Neural crest cell (in vitro differentiated cells): ENCODE measurements at regions not wholly inside any gene's neighbourhood (a gene's known extent, or its start where the extent isn't known, plus 50 kb on each side); places are given as distances from the start of the nearest gene placed in this dataset.
A peak's percentile ranks its signal among the peaks of the same experiment; 100 is the strongest.

ENCODE experiments used
- DNase-seq: peaks from one replicate; pipeline ENCODE4 v3.0.0; 2021; ENCODE audit warnings: low read depth, mixed read lengths, low spot score
- H3K27ac Mint-ChIP-seq: one replicate; pipeline ENCODE4 v1.8.0; 2021; ENCODE audit warnings: mild to moderate bottlenecking, mixed read lengths; ENCODE audit not compliant: unreplicated experiment
- H3K27me3 Mint-ChIP-seq: 2 replicates; pipeline ENCODE4 v1.8.0; 2021; ENCODE audit warnings: low read depth, mild to moderate bottlenecking, mixed read lengths
- H3K36me3 Mint-ChIP-seq: 2 replicates; pipeline ENCODE4 v1.8.0; 2021; ENCODE audit warnings: low read depth, mild to moderate bottlenecking, mixed read lengths
- H3K4me1 Mint-ChIP-seq: 2 replicates; pipeline ENCODE4 v1.8.0; 2021; ENCODE audit warnings: mixed read lengths
- H3K4me3 Mint-ChIP-seq: one replicate; pipeline ENCODE4 v1.8.0; 2021; ENCODE audit warnings: mild to moderate bottlenecking, mixed read lengths
- H3K9me3 Mint-ChIP-seq: 2 replicates; pipeline ENCODE4 v1.8.0; 2021; ENCODE audit warnings: mixed read lengths
- CTCF ChIP-seq: fragments of 200-600 bp; sonication (generic); conservative IDR thresholded peaks from 2 replicates; pipeline ENCODE4 v1.5.0; 2021; ENCODE audit warnings: antibody characterized with exemption, mild to moderate bottlenecking

- no peak overlapping the region for H3K27ac Mint-ChIP-seq
- peaks cover 7% of the 10 kb centered on the region for H3K4me1 Mint-ChIP-seq
- H3K36me3 Mint-ChIP-seq = no peaks in the 10 kb centered on the region
- H3K27me3 Mint-ChIP-seq = peaks cover 70% of the 10 kb centered on the region
- no peak for TF ChIP-seq CTCF
- H3K4me3 Mint-ChIP-seq = peak overlapping the region; percentile 82
- H3K9me3 Mint-ChIP-seq = no peaks in the 10 kb centered on the region
- DNase-seq = no peak
Observed at GRCh38 chr10:114766470-114766869, 55.1 kb upstream of the FHIP2A start.

GRCh38 chr10:114767101-114767985, 54.2 kb upstream of the FHIP2A start:
- no peak for TF ChIP-seq CTCF
- H3K27ac Mint-ChIP-seq = no peak overlapping the region
- no peaks in the 10 kb centered on the region for H3K9me3 Mint-ChIP-seq
- H3K4me3 Mint-ChIP-seq = peak overlapping the region; percentile 87
- no peaks in the 10 kb centered on the region for H3K36me3 Mint-ChIP-seq
- H3K27me3 Mint-ChIP-seq = peaks cover 67% of the 10 kb centered on the region
- DNase-seq = no peak
- peaks cover 7% of the 10 kb centered on the region for H3K4me1 Mint-ChIP-seq

GRCh38 chr10:114767986-114768821, 53.4 kb upstream of the FHIP2A start:
- no peak overlapping the region for H3K27ac Mint-ChIP-seq
- peaks cover 7% of the 10 kb centered on the region for H3K4me1 Mint-ChIP-seq
- TF ChIP-seq CTCF = no peak
- peaks cover 60% of the 10 kb centered on the region for H3K27me3 Mint-ChIP-seq
- no peaks in the 10 kb centered on the region for H3K36me3 Mint-ChIP-seq
- H3K4me3 Mint-ChIP-seq = peak overlapping the region; percentile 68
- H3K9me3 Mint-ChIP-seq = no peaks in the 10 kb centered on the region
- DNase-seq = no peak

GRCh38 chr10:114770009-114770408, 51.6 kb upstream of the FHIP2A start:
- Mint-ChIP-seq H3K4me1 (peaks cover 7% of the 10 kb centered on the region), H3K27me3 (peaks cover 65% of the 10 kb centered on the region), H3K36me3 (no peaks in the 10 kb centered on the region), H3K4me3 (peak overlapping the region; percentile 5), H3K27ac (no peak overlapping the region), H3K9me3 (no peaks in the 10 kb centered on the region)
- DNase-seq = no peak
- TF ChIP-seq CTCF = no peak

- H3K27ac Mint-ChIP-seq = no peak overlapping the region
- DNase-seq = no peak
- no peak for TF ChIP-seq CTCF
- H3K4me3 Mint-ChIP-seq = no peak overlapping the region
- no peaks in the 10 kb centered on the region for H3K9me3 Mint-ChIP-seq
- H3K27me3 Mint-ChIP-seq = peaks cover 57% of the 10 kb centered on the region
- H3K36me3 Mint-ChIP-seq = no peaks in the 10 kb centered on the region
- H3K4me1 Mint-ChIP-seq = peaks cover 7% of the 10 kb centered on the region
Observed at GRCh38 chr10:114771157-114771556, 50.4 kb upstream of the FHIP2A start.
